Breast epithelium (tissue), 3 donors: ENCODE measurements at regions not wholly inside any gene's neighbourhood (a gene's known extent, or its start where the extent isn't known, plus 50 kb on each side); places are given as distances from the start of the nearest gene placed in this dataset.

Experiments
- POLR2A ChIP-seq: fragments of 450-650 bp; IDR thresholded peaks from one replicate; pipeline ENCODE4 v1.6.1; 2016; ENCODE audit warnings: antibody characterized with exemption, mild to moderate bottlenecking, moderate library complexity
- TF ChIP-seq, protein P1 (sequence below), 3 donors: fragments of 450-650 bp; IDR thresholded peaks; one replicate each; pipeline ENCODE4 v1.5.1; 2016 to 2017; ENCODE audit warnings: antibody characterized with exemption in 3 of 3, mild to moderate bottlenecking in 3 of 3, moderate library complexity in 3 of 3

DNA sequence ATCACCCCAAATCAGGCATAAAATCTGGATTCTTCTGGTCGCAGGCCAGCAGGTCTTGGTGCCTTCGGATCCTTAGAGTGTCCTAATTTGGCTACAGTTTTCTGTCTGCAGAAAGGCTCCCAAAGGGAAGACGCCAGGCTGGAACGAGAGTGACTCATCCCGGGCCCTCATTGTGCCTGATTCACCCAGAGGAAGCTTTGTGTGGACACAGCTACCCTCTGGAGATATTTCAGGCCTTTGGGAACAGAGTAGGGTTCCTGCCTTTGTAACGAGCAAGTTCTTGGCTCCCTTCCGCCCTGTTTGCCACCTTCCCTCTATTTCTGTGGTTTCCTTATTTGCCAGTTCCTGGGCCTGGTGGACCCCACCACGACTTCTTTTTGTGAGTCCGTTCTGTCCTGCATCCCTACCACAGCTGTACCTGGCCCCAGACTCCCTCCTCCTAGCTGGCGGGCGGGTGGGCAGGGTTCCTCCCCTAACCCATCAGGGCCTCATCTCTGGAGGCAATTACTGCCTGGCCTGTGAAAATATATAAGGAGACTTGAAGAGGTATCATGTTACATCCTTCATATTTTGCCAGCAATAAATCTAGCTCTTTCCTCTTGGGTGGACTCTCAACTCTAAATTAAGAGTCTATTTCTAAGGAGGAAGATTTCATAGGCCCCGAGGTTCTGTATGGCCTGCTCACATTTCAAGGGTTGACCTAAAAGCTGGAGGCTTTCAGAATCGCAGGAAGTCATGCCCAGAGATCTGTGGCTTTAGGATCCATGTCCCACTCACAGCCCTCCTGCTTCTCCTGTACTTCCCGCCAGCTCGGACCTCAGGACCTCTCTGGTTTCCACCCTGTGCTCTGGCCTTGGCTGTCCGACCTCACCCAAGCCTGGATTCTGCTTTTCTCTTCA lies 219.2 kb upstream of the ZNF32 start:
- TF ChIP-seq POLR2A = no peak
- TF ChIP-seq, protein P1, sequence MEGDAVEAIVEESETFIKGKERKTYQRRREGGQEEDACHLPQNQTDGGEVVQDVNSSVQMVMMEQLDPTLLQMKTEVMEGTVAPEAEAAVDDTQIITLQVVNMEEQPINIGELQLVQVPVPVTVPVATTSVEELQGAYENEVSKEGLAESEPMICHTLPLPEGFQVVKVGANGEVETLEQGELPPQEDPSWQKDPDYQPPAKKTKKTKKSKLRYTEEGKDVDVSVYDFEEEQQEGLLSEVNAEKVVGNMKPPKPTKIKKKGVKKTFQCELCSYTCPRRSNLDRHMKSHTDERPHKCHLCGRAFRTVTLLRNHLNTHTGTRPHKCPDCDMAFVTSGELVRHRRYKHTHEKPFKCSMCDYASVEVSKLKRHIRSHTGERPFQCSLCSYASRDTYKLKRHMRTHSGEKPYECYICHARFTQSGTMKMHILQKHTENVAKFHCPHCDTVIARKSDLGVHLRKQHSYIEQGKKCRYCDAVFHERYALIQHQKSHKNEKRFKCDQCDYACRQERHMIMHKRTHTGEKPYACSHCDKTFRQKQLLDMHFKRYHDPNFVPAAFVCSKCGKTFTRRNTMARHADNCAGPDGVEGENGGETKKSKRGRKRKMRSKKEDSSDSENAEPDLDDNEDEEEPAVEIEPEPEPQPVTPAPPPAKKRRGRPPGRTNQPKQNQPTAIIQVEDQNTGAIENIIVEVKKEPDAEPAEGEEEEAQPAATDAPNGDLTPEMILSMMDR (IDR thresholded peaks at IDR 0.05) = no peak
